ENCODE measurements at regions not wholly inside any gene's neighbourhood (a gene's known extent, or its start where the extent isn't known, plus 50 kb on each side); places are given as distances from the start of the nearest gene placed in this dataset.

- in situ Hi-C loops (cut with MboI; ENCODE audit: low sequenced_read_pairs, unreplicated experiment), result no loop called here
- no peak for TF ChIP-seq CTCF (IDR thresholded peaks at IDR 0.05; ENCODE audit: borderline replicate concordance, control extremely low read depth, extremely low read depth, insufficient read depth, missing control alignments)
- no peak for DNase-seq (ENCODE audit: low spot score)
Observed at GRCh38 chr6:170026751-170027646, 263.9 kb downstream of the DLL1 start.

- in situ Hi-C loops (cut with MboI; ENCODE audit: low sequenced_read_pairs, unreplicated experiment), result no loop called here
Observed at GRCh38 chr6:170025935-170026750, 264.7 kb downstream of the DLL1 start.

GRCh38 chr6:170025341-170025911 lies 265.5 kb downstream of the DLL1 start:
- no peak for TF ChIP-seq CTCF (IDR thresholded peaks at IDR 0.05; ENCODE audit: borderline replicate concordance, control extremely low read depth, extremely low read depth, insufficient read depth, missing control alignments)
- in situ Hi-C loops (cut with MboI; ENCODE audit: low sequenced_read_pairs, unreplicated experiment), result no loop called here
- no peak for DNase-seq (ENCODE audit: low spot score)

More at GRCh38 chr6:170025935-170026750, 264.7 kb downstream of the DLL1 start:
- TF ChIP-seq CTCF (IDR thresholded peaks at IDR 0.05; ENCODE audit: borderline replicate concordance, control extremely low read depth, extremely low read depth, insufficient read depth, missing control alignments), result no peak
- no peak for DNase-seq (ENCODE audit: low spot score)

- TF ChIP-seq CTCF (IDR thresholded peaks at IDR 0.05; ENCODE audit: borderline replicate concordance, control extremely low read depth, extremely low read depth, insufficient read depth, missing control alignments), result no peak
- in situ Hi-C loops (cut with MboI; ENCODE audit: low sequenced_read_pairs, unreplicated experiment), result no loop called here
- no peak for DNase-seq (ENCODE audit: low spot score)
Observed at GRCh38 chr6:170024940-170025339, 265.9 kb downstream of the DLL1 start.

GRCh38 chr6:170023620-170024521 lies 267.0 kb downstream of the DLL1 start:
- TF ChIP-seq CTCF (IDR thresholded peaks at IDR 0.05; ENCODE audit: borderline replicate concordance, control extremely low read depth, extremely low read depth, insufficient read depth, missing control alignments), result no peak
- DNase-seq (ENCODE audit: low spot score), result no peak
- in situ Hi-C loops (cut with MboI; ENCODE audit: low sequenced_read_pairs, unreplicated experiment), result no loop called here
